IMR-90 (cell line): ENCODE measurements at regions not wholly inside any gene's neighbourhood (a gene's known extent, or its start where the extent isn't known, plus 50 kb on each side); places are given as distances from the start of the nearest gene placed in this dataset.

Experiments used
- ATAC-seq: fragments of 200-7000 bp; cut with Tn5 transposase; 2 replicates; pipeline ENCODE4 v1.9.1; 2020; ENCODE audit warnings: low read depth, mild to moderate bottlenecking, moderate library complexity
- BruUV-seq: library from RNA; stranded (reverse); fragments of 400-500 nt; replicated peaks from 2 replicates; lab custom pipeline; 2021; lab: Mats Ljungman, UMichigan
- CTCF ChIA-PET: fragments of 300-600 bp; formaldehyde crosslinking; extraction: SDS; loops from one replicate; lab custom pipeline; 2021; ENCODE audit warnings: antibody characterized with exemption; lab: Yijun Ruan, JAX
- POLR2A ChIA-PET: fragments of 300-600 bp; sonication (Branson Sonifier 250); formaldehyde crosslinking; loops from one replicate; lab custom pipeline; 2022; ENCODE audit warnings: antibody characterized with exemption; ENCODE audit not compliant: unreplicated experiment; lab: Charles Lee
- DNase-seq: peaks from one replicate; pipeline ENCODE4 v3.0.0; 2013
- H2AFZ ChIP-seq: replicated peaks from 2 replicates; pipeline ENCODE3; 2013; ENCODE audit warnings: low read length, mild to moderate bottlenecking; ENCODE audit not compliant: poor library complexity
- H2AK5ac ChIP-seq: 2 replicates; pipeline ENCODE4 v1.6.1; 2013; ENCODE audit warnings: low read depth, low read length, inconsistent platforms
- H2AK9ac ChIP-seq: replicated peaks from 2 replicates; pipeline ENCODE3; 2013; ENCODE audit warnings: mild to moderate bottlenecking, low read depth, low read length, moderate library complexity; ENCODE audit not compliant: poor library complexity
- H2BK120ac ChIP-seq: 2 replicates; pipeline ENCODE4 v1.6.1; 2013; ENCODE audit warnings: low read depth, low read length, inconsistent platforms
- H2BK15ac ChIP-seq: 3 replicates; pipeline ENCODE4 v1.6.1; 2013; ENCODE audit warnings: low read depth, low read length, inconsistent platforms
- H2BK20ac ChIP-seq: 2 replicates; pipeline ENCODE4 v1.6.1; 2013; ENCODE audit warnings: low read depth, mild to moderate bottlenecking, inconsistent platforms, low read length, moderate library complexity
- H2BK5ac ChIP-seq: 2 replicates; pipeline ENCODE4 v1.6.1; 2013; ENCODE audit warnings: mild to moderate bottlenecking, low read depth, low read length, inconsistent platforms; ENCODE audit not compliant: poor library complexity, severe bottlenecking
- H3K14ac ChIP-seq: replicated peaks from 2 replicates; pipeline ENCODE4 v1.6.1; 2013; ENCODE audit warnings: low read depth, low read length, inconsistent platforms
- H3K18ac ChIP-seq: 2 replicates; pipeline ENCODE4 v1.6.1; 2013; ENCODE audit warnings: low read depth, low read length, control low read depth
- H3K23ac ChIP-seq: 2 replicates; pipeline ENCODE4 v1.6.1; 2013; ENCODE audit warnings: low read depth, low read length, inconsistent platforms
- H3K27ac ChIP-seq: 2 replicates; pipeline ENCODE4 v1.5.1; 2013; ENCODE audit warnings: mild to moderate bottlenecking, control low read depth, low read length; ENCODE audit not compliant: insufficient read depth
- H3K27me3 ChIP-seq: 2 replicates; pipeline ENCODE4 v1.6.1; 2013; ENCODE audit warnings: low read length; ENCODE audit not compliant: control insufficient read depth, insufficient read depth
- H3K36me3 ChIP-seq: 2 replicates; pipeline ENCODE4 v1.6.1; 2013; ENCODE audit warnings: low read length, mixed read lengths; ENCODE audit not compliant: control insufficient read depth, insufficient read depth
- H3K4ac ChIP-seq: 2 replicates; pipeline ENCODE4 v1.6.1; 2013; ENCODE audit warnings: low read depth, low read length, inconsistent platforms
- H3K4me1 ChIP-seq: 2 replicates; pipeline ENCODE4 v1.6.1; 2013; ENCODE audit warnings: low read length, mixed read lengths; ENCODE audit not compliant: control insufficient read depth, insufficient read depth
- H3K4me2 ChIP-seq: 2 replicates; pipeline ENCODE4 v1.6.1; 2013; ENCODE audit warnings: low read depth, mild to moderate bottlenecking, control low read depth, low read length, moderate library complexity
- H3K4me3 ChIP-seq: 2 replicates; pipeline ENCODE4 v1.5.1; 2013; ENCODE audit warnings: low read depth, mild to moderate bottlenecking, control low read depth, low read length, moderate library complexity; ENCODE audit not compliant: insufficient read depth
- H3K56ac ChIP-seq: 2 replicates; pipeline ENCODE4 v1.6.1; 2013; ENCODE audit warnings: low read length, inconsistent platforms; ENCODE audit not compliant: insufficient read depth; ENCODE audit errors: extremely low read depth
- H3K79me1 ChIP-seq, 2 experiments: 2 replicates each; pipeline ENCODE4 v1.6.1; 2013; ENCODE audit warnings: low read length in 2 of 2, inconsistent platforms in 1 of 2, low read depth in 1 of 2
- H3K9ac ChIP-seq: 2 replicates; pipeline ENCODE4 v1.6.1; 2013; ENCODE audit warnings: low read depth, low read length, control low read depth
- H3K9me1 ChIP-seq: 2 replicates; pipeline ENCODE4 v1.6.1; 2013; ENCODE audit warnings: low read length, inconsistent platforms; ENCODE audit not compliant: insufficient read depth
- H3K9me3 ChIP-seq: 2 replicates; pipeline ENCODE4 v1.6.1; 2013; ENCODE audit warnings: low read length; ENCODE audit not compliant: control insufficient read depth, insufficient read depth
- H4K20me1 ChIP-seq: 2 replicates; pipeline ENCODE4 v1.6.1; 2013; ENCODE audit warnings: low read length, inconsistent platforms; ENCODE audit not compliant: insufficient read depth
- H4K5ac ChIP-seq: 2 replicates; pipeline ENCODE4 v1.6.1; 2013; ENCODE audit warnings: mild to moderate bottlenecking, low read depth, low read length, control low read depth
- H4K8ac ChIP-seq, 2 experiments: 2 replicates each; pipeline ENCODE4 v1.6.1; 2013; ENCODE audit warnings: low read depth in 2 of 2, low read length in 2 of 2, control low read depth in 1 of 2, inconsistent platforms in 1 of 2
- H4K91ac ChIP-seq: 2 replicates; pipeline ENCODE4 v1.6.1; 2013; ENCODE audit warnings: low read depth, low read length, inconsistent platforms; ENCODE audit not compliant: insufficient read depth
- BHLHE40 ChIP-seq: fragments of 150-350 bp; IDR thresholded peaks from 2 replicates; pipeline ENCODE4 v1.6.1; 2016; ENCODE audit warnings: mild to moderate bottlenecking, low read depth, low read length
- CEBPB ChIP-seq: IDR thresholded peaks from 2 replicates; pipeline ENCODE4 v1.6.1; 2012; ENCODE audit warnings: low read depth, low read length, improper control_type of control experiment
- CHD1 ChIP-seq: IDR thresholded peaks from 2 replicates; pipeline ENCODE4 v1.6.1; 2012; ENCODE audit warnings: low read depth, low read length, improper control_type of control experiment
- CTCF ChIP-seq: conservative IDR thresholded peaks from 2 replicates; pipeline ENCODE4 v1.5.1; 2012; ENCODE audit warnings: mild to moderate bottlenecking, low read depth, low read length, improper control_type of control experiment
- ELK1 ChIP-seq: fragments of 150-350 bp; IDR thresholded peaks from 2 replicates; pipeline ENCODE4 v1.6.1; 2016; ENCODE audit warnings: low read depth, mild to moderate bottlenecking, low read length, moderate library complexity, borderline replicate concordance
- FOS ChIP-seq: fragments of 150-350 bp; IDR thresholded peaks from 2 replicates; pipeline ENCODE4 v1.6.1; 2016; ENCODE audit warnings: low read depth, low read length
- MAFK ChIP-seq: IDR thresholded peaks from 2 replicates; pipeline ENCODE4 v1.6.1; 2012; ENCODE audit warnings: low read depth, low read length, improper control_type of control experiment
- MAZ ChIP-seq: IDR thresholded peaks from 2 replicates; pipeline ENCODE4 v1.6.1; 2012; ENCODE audit warnings: low read depth, mild to moderate bottlenecking, low read length, improper control_type of control experiment, moderate library complexity, borderline replicate concordance
- MXI1 ChIP-seq: IDR thresholded peaks from 2 replicates; pipeline ENCODE4 v1.6.1; 2012; ENCODE audit warnings: low read depth, mild to moderate bottlenecking, low read length, moderate library complexity, borderline replicate concordance
- NFE2L2 ChIP-seq: fragments of 150-350 bp; IDR thresholded peaks from 2 replicates; pipeline ENCODE4 v1.6.1; 2016; ENCODE audit warnings: low read depth, mild to moderate bottlenecking, low read length
- POLR2A ChIP-seq: IDR thresholded peaks from 2 replicates; pipeline ENCODE4 v1.6.1; 2012; ENCODE audit warnings: mild to moderate bottlenecking, low read depth, low read length
- RAD21 ChIP-seq: IDR thresholded peaks from 2 replicates; pipeline ENCODE4 v1.6.1; 2012; ENCODE audit warnings: low read length, improper control_type of control experiment
- RCOR1 ChIP-seq: IDR thresholded peaks from 2 replicates; pipeline ENCODE4 v1.6.1; 2012; ENCODE audit warnings: mild to moderate bottlenecking, low read length, improper control_type of control experiment; ENCODE audit not compliant: insufficient replicate concordance
- RFX5 ChIP-seq: IDR thresholded peaks from 2 replicates; pipeline ENCODE4 v1.8.0; 2012; ENCODE audit warnings: low read depth, mild to moderate bottlenecking, low read length, moderate library complexity
- SMC3 ChIP-seq: fragments of 150-350 bp; IDR thresholded peaks from 2 replicates; pipeline ENCODE4 v1.6.1; 2016; ENCODE audit warnings: low read depth, mild to moderate bottlenecking, antibody characterized with exemption, low read length, moderate library complexity
- USF2 ChIP-seq: fragments of 150-350 bp; IDR thresholded peaks from 2 replicates; pipeline ENCODE4 v1.6.1; 2017; ENCODE audit warnings: mild to moderate bottlenecking, antibody characterized with exemption, low read length, low read depth
- WGBS, 2 experiments: methylation state at CpG; one replicate each; pipeline versions ENCODE4 v1.1.5 to v1.1.7; 2013; ENCODE audit warnings: missing lambda C conversion rate in 2 of 2; ENCODE audit not compliant: insufficient read length in 1 of 2; ENCODE audit errors: extremely low coverage in 2 of 2; 5-methylcytosine and 5-hydroxymethylcytosine counted together
- dilution Hi-C: fragments of 300-500 bp; cut with HindIII; formaldehyde crosslinking; loops from one replicate; pipeline ENCODE4 v1.14.3; 2018; ENCODE audit warnings: low sequenced_read_pairs; ENCODE audit not compliant: unreplicated experiment
- in situ Hi-C: fragments of 300-500 bp; cut with MboI; formaldehyde crosslinking; loops from 3 replicates; pipeline ENCODE4 v1.14.3; 2019; ENCODE audit warnings: low sequenced_read_pairs, inconsistent platforms, mixed read lengths
- intact Hi-C: fragments of 100-400 bp; cut with micrococcal nuclease; formaldehyde crosslinking; loops from 2 replicates; pipeline ENCODE4 v1.10.0; 2022

GRCh38 chr18:1149709-1150108 is 245.0 kb downstream of the ADCYAP1 start:
- no TSS peak for BruUV-seq
- Histone ChIP-seq H3K4me3 (no peak overlapping the region), H3K9me1 (no peaks in the 10 kb centered on the region), H3K79me1 (no peaks in the 10 kb centered on the region), H2AK9ac (no peak overlapping the region), H4K5ac (no peak overlapping the region), H2BK15ac (no peak overlapping the region), H4K91ac (no peak overlapping the region), H3K27me3 (no peaks in the 10 kb centered on the region), H2BK20ac (no peak overlapping the region), H2AFZ (no peak overlapping the region), H3K36me3 (no peaks in the 10 kb centered on the region), H3K9ac (no peak overlapping the region), H3K23ac (no peak overlapping the region), H3K4me1 (no peaks in the 10 kb centered on the region), H4K20me1 (no peaks in the 10 kb centered on the region), H4K8ac (no peak overlapping the region), H2BK120ac (no peak overlapping the region), H3K27ac (no peak overlapping the region), H2BK5ac (no peak overlapping the region), H2AK5ac (no peak overlapping the region), H3K4ac (no peak overlapping the region), H3K14ac (no peak overlapping the region), H3K4me2 (no peak overlapping the region), H3K18ac (no peak overlapping the region), H3K56ac (no peak overlapping the region), H3K9me3 (peaks cover 12% of the 10 kb centered on the region)
- no peak for DNase-seq
- ATAC-seq, result no peak
- no peak for TF ChIP-seq RAD21
- no peak for TF ChIP-seq NFE2L2
- no peak for TF ChIP-seq SMC3
- TF ChIP-seq MAFK, result no peak
- TF ChIP-seq POLR2A, result no peak
- no peak for TF ChIP-seq MXI1
- TF ChIP-seq MAZ, result no peak
- TF ChIP-seq BHLHE40, result no peak
- TF ChIP-seq CHD1, result no peak
- no peak for TF ChIP-seq ELK1
- TF ChIP-seq FOS, result no peak
- TF ChIP-seq CTCF, result no peak
- TF ChIP-seq RCOR1, result no peak
- no peak for TF ChIP-seq CEBPB
- TF ChIP-seq RFX5, result no peak
- TF ChIP-seq USF2, result no peak
- dilution Hi-C loops, result no loop called here
- in situ Hi-C loops, result no loop called here
- ChIA-PET POLR2A (no interaction called here), CTCF (no interaction called here)
- intact Hi-C loops, result loop anchor here (10.0 kb wide), 1 partner anchor 815 kb away; no protein-coding TSS in a partner anchor
- WGBS, 2 experiments, result no CpG with 5 or more reads among the region's 4 CpGs
